ENCODE measurements at regions not wholly inside any gene's neighbourhood (a gene's known extent, or its start where the extent isn't known, plus 50 kb on each side); places are given as distances from the start of the nearest gene placed in this dataset.

- in situ Hi-C loops (cut with MboI), result no loop called here
- no peaks in the 10 kb centered on the region for H3K4me1 ChIP-seq (replicated peaks in 1 of 2; ENCODE audit: control insufficient read depth in 2 of 2, insufficient read depth in 2 of 2, low read length in 2 of 2)
- CTCF ChIA-PET (ENCODE audit: low intra/inter-chr PET ratio), result no interaction called here
- H4K20me1 ChIP-seq (replicated peaks; ENCODE audit: control insufficient read depth, insufficient read depth, low read length), result no peaks in the 10 kb centered on the region
- no peaks in the 10 kb centered on the region for H3K27me3 ChIP-seq (ENCODE audit: control insufficient read depth in 2 of 2, insufficient read depth in 2 of 2, low read length in 2 of 2)
- H3K4me3 ChIP-seq, result no peak overlapping the region
- H3K9me1 ChIP-seq (ENCODE audit: control insufficient read depth, insufficient read depth, low read length), result no peaks in the 10 kb centered on the region
- no peak overlapping the region for H3K4me2 ChIP-seq (ENCODE audit: insufficient read depth, low read length)
- H3K27ac ChIP-seq (ENCODE audit: extremely low read depth, low read depth, low read length), result no peak overlapping the region
- DNase-seq (ENCODE audit: extremely low read depth in 1 of 4, low spot score in 3 of 4), result no peak
- 0% methylated on average over 8 of the region's 8 CpGs for WGBS (ENCODE audit: insufficient coverage, low coverage, missing lambda C conversion rate)
- no peak for ATAC-seq
- BruUV-seq (replicated peaks), result no TSS peak
- no peaks in the 10 kb centered on the region for H3K9me3 ChIP-seq (replicated peaks; ENCODE audit: control insufficient read depth, insufficient read depth, low read depth, low read length)
- H3K36me3 ChIP-seq (ENCODE audit: control insufficient read depth, insufficient read depth, low read length), result no peaks in the 10 kb centered on the region
- no peak for FAIRE-seq
- no peak overlapping the region for H2AFZ ChIP-seq (ENCODE audit: low read depth, low read length)
- POLR2A ChIA-PET, result no interaction called here
- H3K79me2 ChIP-seq (ENCODE audit: control insufficient read depth, insufficient read depth, low read length), result no peaks in the 10 kb centered on the region
- H3K9ac ChIP-seq (ENCODE audit: insufficient read depth in 1 of 2, low read depth in 2 of 2, low read length in 2 of 2), result no peak overlapping the region
- intact Hi-C loops (cut with micrococcal nuclease), result no loop called here
- TF ChIP-seq, protein P1, sequence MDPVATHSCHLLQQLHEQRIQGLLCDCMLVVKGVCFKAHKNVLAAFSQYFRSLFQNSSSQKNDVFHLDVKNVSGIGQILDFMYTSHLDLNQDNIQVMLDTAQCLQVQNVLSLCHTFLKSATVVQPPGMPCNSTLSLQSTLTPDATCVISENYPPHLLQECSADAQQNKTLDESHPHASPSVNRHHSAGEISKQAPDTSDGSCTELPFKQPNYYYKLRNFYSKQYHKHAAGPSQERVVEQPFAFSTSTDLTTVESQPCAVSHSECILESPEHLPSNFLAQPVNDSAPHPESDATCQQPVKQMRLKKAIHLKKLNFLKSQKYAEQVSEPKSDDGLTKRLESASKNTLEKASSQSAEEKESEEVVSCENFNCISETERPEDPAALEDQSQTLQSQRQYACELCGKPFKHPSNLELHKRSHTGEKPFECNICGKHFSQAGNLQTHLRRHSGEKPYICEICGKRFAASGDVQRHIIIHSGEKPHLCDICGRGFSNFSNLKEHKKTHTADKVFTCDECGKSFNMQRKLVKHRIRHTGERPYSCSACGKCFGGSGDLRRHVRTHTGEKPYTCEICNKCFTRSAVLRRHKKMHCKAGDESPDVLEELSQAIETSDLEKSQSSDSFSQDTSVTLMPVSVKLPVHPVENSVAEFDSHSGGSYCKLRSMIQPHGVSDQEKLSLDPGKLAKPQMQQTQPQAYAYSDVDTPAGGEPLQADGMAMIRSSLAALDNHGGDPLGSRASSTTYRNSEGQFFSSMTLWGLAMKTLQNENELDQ (CRISPR knock-in tag; IDR thresholded peaks at IDR 0.05; ENCODE audit: borderline replicate concordance), result no peak
- TF ChIP-seq STAG1 (CRISPR knock-in tag; IDR thresholded peaks at IDR 0.05; ENCODE audit: borderline replicate concordance) (no peak), IRF1 (CRISPR knock-in tag; IDR thresholded peaks at IDR 0.05; ENCODE audit: borderline replicate concordance) (no peak), WHSC1 (IDR thresholded peaks at IDR 0.05; ENCODE audit: low read length) (no peak), E2F3 (CRISPR knock-in tag; IDR thresholded peaks at IDR 0.05) (no peak), JUNB (CRISPR knock-in tag; conservative IDR thresholded peaks at IDR 0.05) (no peak), RHOXF2B (CRISPR knock-in tag; conservative IDR thresholded peaks at IDR 0.05) (no peak), BCOR (IDR thresholded peaks at IDR 0.05) (no peak), POLR3G (IDR thresholded peaks at IDR 0.05; ENCODE audit: extremely low read depth, insufficient read length, insufficient replicate concordance) (no peak), HMGN3 (IDR thresholded peaks at IDR 0.05; ENCODE audit: borderline replicate concordance, extremely low read depth, insufficient read length, low read depth, low read length) (no peak), ZNF232 (CRISPR knock-in tag; IDR thresholded peaks at IDR 0.05) (no peak), NR4A1 (CRISPR knock-in tag; IDR thresholded peaks at IDR 0.05) (no peak), NR4A1 (tag; IDR thresholded peaks at IDR 0.05) (no peak), KDM5B (IDR thresholded peaks at IDR 0.05; ENCODE audit: insufficient replicate concordance, low read depth, low read length) (no peak)
- TF ChIP-seq, protein P2, sequence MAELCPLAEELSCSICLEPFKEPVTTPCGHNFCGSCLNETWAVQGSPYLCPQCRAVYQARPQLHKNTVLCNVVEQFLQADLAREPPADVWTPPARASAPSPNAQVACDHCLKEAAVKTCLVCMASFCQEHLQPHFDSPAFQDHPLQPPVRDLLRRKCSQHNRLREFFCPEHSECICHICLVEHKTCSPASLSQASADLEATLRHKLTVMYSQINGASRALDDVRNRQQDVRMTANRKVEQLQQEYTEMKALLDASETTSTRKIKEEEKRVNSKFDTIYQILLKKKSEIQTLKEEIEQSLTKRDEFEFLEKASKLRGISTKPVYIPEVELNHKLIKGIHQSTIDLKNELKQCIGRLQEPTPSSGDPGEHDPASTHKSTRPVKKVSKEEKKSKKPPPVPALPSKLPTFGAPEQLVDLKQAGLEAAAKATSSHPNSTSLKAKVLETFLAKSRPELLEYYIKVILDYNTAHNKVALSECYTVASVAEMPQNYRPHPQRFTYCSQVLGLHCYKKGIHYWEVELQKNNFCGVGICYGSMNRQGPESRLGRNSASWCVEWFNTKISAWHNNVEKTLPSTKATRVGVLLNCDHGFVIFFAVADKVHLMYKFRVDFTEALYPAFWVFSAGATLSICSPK (IDR thresholded peaks at IDR 0.05; ENCODE audit: borderline replicate concordance), result no peak
- TF ChIP-seq, protein P3, sequence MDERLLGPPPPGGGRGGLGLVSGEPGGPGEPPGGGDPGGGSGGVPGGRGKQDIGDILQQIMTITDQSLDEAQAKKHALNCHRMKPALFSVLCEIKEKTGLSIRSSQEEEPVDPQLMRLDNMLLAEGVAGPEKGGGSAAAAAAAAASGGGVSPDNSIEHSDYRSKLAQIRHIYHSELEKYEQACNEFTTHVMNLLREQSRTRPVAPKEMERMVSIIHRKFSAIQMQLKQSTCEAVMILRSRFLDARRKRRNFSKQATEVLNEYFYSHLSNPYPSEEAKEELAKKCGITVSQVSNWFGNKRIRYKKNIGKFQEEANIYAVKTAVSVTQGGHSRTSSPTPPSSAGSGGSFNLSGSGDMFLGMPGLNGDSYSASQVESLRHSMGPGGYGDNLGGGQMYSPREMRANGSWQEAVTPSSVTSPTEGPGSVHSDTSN (CRISPR knock-in tag; IDR thresholded peaks at IDR 0.05; ENCODE audit: low read depth), result no peak
- TF ChIP-seq, protein P3 (tag; conservative IDR thresholded peaks at IDR 0.05; ENCODE audit: low read depth), result no peak
Observed at GRCh38 chrX:23133551-23133950, 133.8 kb downstream of the DDX53 start.
